ENCODE measurements at regions not wholly inside any gene's neighbourhood (a gene's known extent, or its start where the extent isn't known, plus 50 kb on each side); places are given as distances from the start of the nearest gene placed in this dataset.
"Not testable (repeated sequence)": the region's sequence is repeated elsewhere in the genome, so short reads cannot be mapped to it uniquely, and the experiment has no call there.

DNA sequence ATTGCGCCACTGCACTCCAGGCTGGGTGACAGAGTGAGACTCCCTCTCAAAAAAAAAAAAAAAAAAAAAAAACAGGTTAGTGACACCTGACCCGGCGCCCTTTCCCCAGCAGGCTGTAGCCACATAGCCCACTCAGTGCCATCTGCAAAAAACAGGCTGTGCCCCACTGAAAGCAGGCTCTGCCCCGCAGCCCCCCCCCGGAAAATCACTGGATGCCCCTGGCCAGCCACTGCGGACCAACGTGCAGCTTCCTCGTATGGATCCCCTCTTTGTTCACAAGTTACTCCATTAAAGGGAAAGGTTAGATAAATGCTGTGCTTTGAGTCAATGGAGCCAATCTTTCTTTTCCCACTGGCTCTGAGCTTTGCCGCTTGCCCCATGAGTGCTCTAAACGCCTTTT is 660.3 kb downstream of the TBC1D22A start:
- Mint-ChIP-seq H3K4me1 (no peaks in the 10 kb centered on the region), H3K4me3 (no peak overlapping the region), H3K36me3 (no peaks in the 10 kb centered on the region), H3K27me3 (peaks cover 16% of the 10 kb centered on the region), H3K27ac (no peak overlapping the region), H3K9me3 (peaks cover 2% of the 10 kb centered on the region)
- DNase-seq (ENCODE audit: low spot score in 2 of 2) (no peak), ATAC-seq (ENCODE audit: low read depth) (no peak)

DNA sequence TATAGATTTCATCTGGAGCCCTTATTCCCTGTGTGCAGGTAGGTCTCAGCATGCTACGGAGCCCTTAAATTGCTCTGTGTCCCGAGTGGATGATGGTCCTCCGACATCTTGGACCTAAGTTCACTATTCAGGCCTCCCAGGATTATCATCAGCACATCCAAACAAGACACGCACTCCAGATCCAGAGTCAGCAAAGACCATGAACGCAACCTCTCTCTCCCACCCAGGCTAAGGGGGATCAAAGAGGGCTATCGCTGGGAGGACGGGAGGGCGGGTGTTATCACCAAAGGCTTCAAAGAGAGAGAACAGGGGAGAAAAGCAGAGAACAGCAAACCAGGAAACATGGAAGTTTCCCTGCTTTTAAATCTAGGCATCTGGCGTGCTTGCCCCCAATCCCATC is 659.4 kb downstream of the TBC1D22A start:
- Mint-ChIP-seq H3K27ac (no peak overlapping the region), H3K4me1 (no peaks in the 10 kb centered on the region), H3K36me3 (no peaks in the 10 kb centered on the region), H3K4me3 (no peak overlapping the region), H3K9me3 (peaks cover 4% of the 10 kb centered on the region), H3K27me3 (peaks cover 14% of the 10 kb centered on the region)
- ATAC-seq (ENCODE audit: low read depth) (no peak), DNase-seq (ENCODE audit: low spot score in 2 of 2) (no peak)

DNA sequence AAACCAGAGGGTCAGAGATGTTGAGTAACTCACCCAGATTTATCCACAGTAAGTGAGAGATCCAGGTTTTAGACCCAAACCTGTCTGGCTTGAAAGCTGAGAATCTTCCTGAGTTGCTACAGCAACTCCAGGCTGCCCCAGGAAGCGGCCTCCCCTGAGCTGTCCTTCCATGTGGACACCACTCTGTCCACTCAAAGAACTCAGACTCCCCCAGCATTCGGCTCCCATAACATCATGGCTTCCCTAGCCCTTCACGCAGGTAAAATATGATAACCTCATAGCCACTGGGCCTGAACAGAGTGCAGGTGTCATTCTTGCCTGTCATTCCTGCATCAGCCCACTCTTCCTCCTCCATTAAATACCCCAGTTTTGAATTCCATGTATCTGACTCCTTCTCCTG is 657.8 kb downstream of the TBC1D22A start:
- no peaks in the 10 kb centered on the region for H3K4me1 Mint-ChIP-seq
- H3K27ac Mint-ChIP-seq = no peak overlapping the region
- H3K9me3 Mint-ChIP-seq = peaks cover 8% of the 10 kb centered on the region
- H3K27me3 Mint-ChIP-seq = peaks cover 14% of the 10 kb centered on the region
- no peaks in the 10 kb centered on the region for H3K36me3 Mint-ChIP-seq
- H3K4me3 Mint-ChIP-seq = no peak overlapping the region
- ATAC-seq (ENCODE audit: low read depth) (no peak), DNase-seq (ENCODE audit: low spot score in 2 of 2) (no peak)

DNA sequence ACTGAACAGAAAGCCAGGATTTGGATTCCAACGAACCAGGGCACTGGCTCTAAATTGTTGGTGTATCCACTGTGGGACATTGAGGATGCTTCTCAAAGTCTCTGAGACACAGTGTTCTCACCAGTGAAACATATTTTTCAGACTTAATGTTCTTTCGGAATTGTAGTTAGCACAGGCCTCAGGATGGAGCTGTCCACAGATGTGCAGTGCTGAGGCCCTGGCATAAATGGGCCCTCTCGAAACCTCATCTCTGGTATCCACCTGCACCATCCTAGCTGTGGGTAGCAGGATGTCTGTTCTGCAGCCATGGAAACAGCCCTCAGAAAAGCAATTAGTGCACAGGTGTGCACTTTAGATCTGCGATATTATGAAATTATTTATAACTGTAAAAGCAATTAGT is 656.8 kb downstream of the TBC1D22A start:
- Mint-ChIP-seq H3K27ac (no peak overlapping the region), H3K4me1 (no peaks in the 10 kb centered on the region), H3K9me3 (peaks cover 8% of the 10 kb centered on the region), H3K27me3 (peaks cover 14% of the 10 kb centered on the region), H3K4me3 (no peak overlapping the region), H3K36me3 (no peaks in the 10 kb centered on the region)
- DNase-seq (ENCODE audit: low spot score in 2 of 2) = no peak
- no peak for ATAC-seq (ENCODE audit: low read depth)

DNA sequence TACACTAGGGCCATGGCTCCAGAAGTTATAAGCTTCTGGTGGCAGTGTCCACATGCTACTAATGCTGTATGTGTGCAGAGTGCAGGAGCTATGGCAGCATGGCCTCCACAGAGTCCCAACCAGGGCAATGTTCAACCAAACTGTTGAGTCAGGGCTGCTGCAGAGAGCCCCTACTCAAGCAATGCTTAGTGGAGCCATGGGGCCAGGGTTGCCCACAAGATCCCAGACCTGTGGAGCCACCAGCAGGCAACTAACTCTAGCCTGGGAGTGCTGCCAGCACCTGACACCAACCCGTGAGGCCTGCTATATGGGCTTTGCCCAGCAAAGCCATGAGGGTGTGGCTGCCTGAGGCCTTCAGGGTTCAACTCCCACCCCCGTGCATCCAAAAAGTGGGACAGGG is 655.2 kb downstream of the TBC1D22A start:
- DNase-seq (ENCODE audit: low spot score in 2 of 2) = no peak
- ATAC-seq (ENCODE audit: low read depth) = no peak
- H3K4me3 Mint-ChIP-seq = no peak overlapping the region
- H3K27me3 Mint-ChIP-seq = peaks cover 10% of the 10 kb centered on the region
- H3K36me3 Mint-ChIP-seq = no peaks in the 10 kb centered on the region
- H3K4me1 Mint-ChIP-seq = no peaks in the 10 kb centered on the region
- no peak overlapping the region for H3K27ac Mint-ChIP-seq
- H3K9me3 Mint-ChIP-seq = peaks cover 8% of the 10 kb centered on the region

DNA sequence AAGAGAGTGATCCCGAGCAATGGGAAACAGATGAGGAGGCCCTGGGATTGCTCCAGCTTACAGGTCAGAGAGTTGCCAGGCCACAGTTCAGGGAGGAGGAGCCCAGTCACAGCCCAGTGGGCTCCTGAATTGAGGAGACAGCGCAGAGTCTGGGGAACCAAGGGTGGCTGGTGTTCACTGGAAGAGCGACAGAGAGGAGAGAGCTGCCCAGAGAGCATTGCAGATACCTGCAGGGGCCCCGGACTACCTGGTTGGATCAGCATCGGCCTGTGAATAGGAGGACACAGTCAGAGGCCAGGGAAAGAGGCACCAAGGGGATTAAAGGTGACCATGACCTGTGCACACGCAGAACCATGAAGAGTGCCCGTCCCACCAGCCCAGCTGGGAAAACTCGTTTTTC is 648.6 kb downstream of the TBC1D22A start:
- no peaks in the 10 kb centered on the region for H3K36me3 Mint-ChIP-seq
- H3K4me1 Mint-ChIP-seq = no peaks in the 10 kb centered on the region
- H3K27me3 Mint-ChIP-seq = peaks cover 7% of the 10 kb centered on the region
- H3K9me3 Mint-ChIP-seq = no peaks in the 10 kb centered on the region
- no peak overlapping the region for H3K4me3 Mint-ChIP-seq
- no peak for ATAC-seq (ENCODE audit: low read depth)
- H3K27ac Mint-ChIP-seq = no peak overlapping the region
- DNase-seq (ENCODE audit: low spot score in 2 of 2) = no peak

DNA sequence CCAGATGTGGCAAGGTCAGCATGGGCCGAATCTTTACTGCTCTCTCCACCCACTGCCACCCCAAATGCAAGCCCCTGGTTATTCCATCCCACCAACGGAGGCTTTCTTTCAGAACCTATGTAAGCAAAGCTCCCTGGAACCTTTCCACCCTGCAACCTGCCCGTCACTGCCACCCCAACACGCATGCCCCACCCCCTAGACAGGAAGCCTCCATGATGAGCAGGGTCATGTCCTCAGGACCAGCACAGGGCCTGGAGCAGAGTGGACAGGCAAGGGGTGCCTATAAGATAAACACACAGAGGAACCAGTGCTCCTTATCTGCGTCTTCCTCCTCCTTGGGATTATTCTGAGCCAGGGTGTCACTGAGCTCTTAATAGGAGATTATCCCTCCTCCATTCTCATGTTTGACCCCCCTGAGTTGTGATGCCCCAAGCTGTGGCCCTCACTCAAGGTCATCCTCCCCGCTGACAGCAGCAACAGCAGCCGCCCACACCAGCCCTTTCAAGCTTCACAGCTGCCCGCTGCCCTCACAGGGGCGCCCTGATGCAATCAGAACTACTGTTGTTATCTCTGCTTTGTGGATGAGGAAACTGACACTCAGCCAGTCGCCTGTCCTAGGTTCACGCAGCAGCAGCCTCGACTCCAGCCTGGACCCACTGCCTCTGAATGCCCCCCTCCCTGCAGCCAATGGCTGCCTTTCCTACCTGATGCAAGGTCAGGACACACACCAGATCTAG is 647.3 kb downstream of the TBC1D22A start:
- no peaks in the 10 kb centered on the region for H3K9me3 Mint-ChIP-seq
- peaks cover 7% of the 10 kb centered on the region for H3K27me3 Mint-ChIP-seq
- H3K4me3 Mint-ChIP-seq = no peak overlapping the region
- DNase-seq (ENCODE audit: low spot score in 2 of 2) (no peak), ATAC-seq (ENCODE audit: low read depth) (no peak)
- no peaks in the 10 kb centered on the region for H3K4me1 Mint-ChIP-seq
- no peak overlapping the region for H3K27ac Mint-ChIP-seq
- no peaks in the 10 kb centered on the region for H3K36me3 Mint-ChIP-seq

DNA sequence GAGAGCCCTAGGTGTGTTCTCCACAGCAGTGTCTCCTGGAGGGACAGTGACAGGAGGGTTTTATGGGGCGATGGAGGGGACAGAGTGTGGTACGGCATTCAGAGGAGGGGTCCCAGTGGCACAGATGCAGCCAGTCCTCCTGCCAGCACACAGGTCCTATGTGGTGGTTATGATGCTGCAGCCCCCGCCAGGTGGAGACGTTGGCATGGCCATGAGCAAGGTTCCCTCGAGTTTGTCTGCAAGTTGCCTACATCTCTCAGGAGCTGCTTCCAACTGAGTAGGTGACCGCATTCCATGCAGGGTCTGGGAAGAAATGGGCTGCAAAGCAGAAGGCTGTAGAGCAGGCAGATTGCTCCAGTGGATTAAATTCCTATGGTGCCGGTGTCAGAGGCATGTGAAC is 646.0 kb downstream of the TBC1D22A start:
- ATAC-seq (ENCODE audit: low read depth) (no peak), DNase-seq (ENCODE audit: low spot score in 2 of 2) (no peak)
- no peaks in the 10 kb centered on the region for H3K4me1 Mint-ChIP-seq
- no peaks in the 10 kb centered on the region for H3K36me3 Mint-ChIP-seq
- H3K9me3 Mint-ChIP-seq = no peaks in the 10 kb centered on the region
- no peak overlapping the region for H3K27ac Mint-ChIP-seq
- no peak overlapping the region for H3K4me3 Mint-ChIP-seq
- peaks cover 7% of the 10 kb centered on the region for H3K27me3 Mint-ChIP-seq

DNA sequence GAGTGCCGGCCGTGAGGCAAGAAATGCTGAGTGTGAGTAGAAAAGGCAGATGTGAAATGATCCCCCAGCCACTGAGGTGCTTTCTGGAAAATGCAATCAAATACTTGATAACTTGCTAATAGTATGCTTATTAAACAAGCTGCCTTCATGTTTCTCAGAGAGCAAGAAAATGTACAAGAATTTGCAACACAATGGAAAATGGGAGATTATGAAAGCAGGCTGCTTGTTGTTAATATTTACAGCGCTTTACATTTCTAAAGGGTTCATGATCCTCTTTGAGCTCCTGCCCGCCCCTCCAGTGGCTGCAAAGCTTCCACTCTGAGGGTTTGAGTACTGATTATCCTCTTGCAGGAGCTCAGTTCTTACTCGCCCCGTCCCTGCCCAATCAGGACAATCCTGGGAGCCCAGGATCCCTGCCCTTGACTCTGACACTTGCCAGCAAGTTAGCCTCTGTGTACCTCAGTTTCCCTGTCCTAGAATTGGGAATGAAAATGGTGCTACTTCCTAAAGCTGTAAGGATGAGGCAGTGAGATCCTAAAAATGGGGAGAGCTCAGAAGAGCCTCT is 645.1 kb downstream of the TBC1D22A start:
- H3K27ac Mint-ChIP-seq = no peak overlapping the region
- no peaks in the 10 kb centered on the region for H3K36me3 Mint-ChIP-seq

DNA sequence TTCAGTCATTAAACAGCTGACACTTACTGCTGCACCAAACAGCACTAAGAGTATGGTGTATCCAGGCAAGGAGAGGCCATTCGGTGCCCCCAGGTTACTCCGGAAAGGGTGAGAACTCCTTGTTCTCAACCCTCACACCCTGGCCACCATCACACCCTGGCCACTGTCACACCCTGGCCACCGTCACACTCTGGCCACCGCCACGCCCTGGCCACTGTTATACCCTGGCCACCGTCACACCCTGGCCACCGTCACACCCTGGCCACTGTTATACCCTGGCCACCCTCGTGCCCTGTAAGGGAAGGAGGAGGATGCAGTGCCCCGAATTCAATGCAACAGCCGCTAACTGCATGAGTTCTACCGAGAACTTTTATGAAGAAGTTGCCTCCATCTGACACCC is 644.4 kb downstream of the TBC1D22A start:
- Mint-ChIP-seq H3K36me3 (no peaks in the 10 kb centered on the region), H3K4me3 (no peak overlapping the region), H3K4me1 (no peaks in the 10 kb centered on the region), H3K27me3 (peaks cover 11% of the 10 kb centered on the region), H3K9me3 (no peaks in the 10 kb centered on the region), H3K27ac (no peak overlapping the region)
- ATAC-seq (ENCODE audit: low read depth) = no peak
- DNase-seq (ENCODE audit: low spot score in 2 of 2) = no peak

More for the DNA sequence above, 645.1 kb downstream of the TBC1D22A start:
- no peak for DNase-seq (ENCODE audit: low spot score in 2 of 2)
- Mint-ChIP-seq H3K9me3 (no peaks in the 10 kb centered on the region), H3K4me1 (no peaks in the 10 kb centered on the region), H3K27me3 (peaks cover 11% of the 10 kb centered on the region), H3K4me3 (no peak overlapping the region)
- ATAC-seq (ENCODE audit: low read depth) = no peak

DNA sequence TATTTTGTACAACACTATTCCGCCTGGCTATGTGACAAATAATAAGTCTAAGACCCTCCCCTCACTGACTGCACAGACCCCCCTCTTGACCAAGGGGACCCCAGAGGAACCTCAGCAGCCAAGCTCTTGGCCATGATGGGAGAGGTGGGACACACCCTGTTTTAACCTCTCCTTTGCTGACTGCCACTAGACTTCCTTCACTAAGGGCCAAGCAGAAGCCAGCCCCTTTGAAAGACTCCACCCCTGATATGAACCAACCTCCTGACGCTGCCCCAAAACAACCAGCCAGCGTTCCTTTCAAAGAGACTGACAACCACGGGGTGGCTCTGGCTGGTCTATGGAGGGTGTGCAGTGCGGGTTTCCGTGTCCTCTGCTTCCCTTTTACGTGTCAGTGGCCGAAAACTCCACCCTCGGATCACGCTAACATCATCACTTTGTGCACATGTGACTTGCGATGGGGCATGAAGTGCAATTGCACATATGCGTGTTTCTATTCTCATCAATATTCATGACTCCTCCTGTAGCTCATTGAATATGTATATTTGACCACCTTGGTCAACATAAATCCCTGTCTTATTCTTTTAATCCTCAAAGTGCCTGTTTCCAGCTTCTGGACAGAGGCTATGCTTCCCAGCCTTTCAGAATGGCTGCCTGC is 643.9 kb downstream of the TBC1D22A start:
- Mint-ChIP-seq H3K9me3 (no peaks in the 10 kb centered on the region), H3K27me3 (peaks cover 9% of the 10 kb centered on the region), H3K4me1 (no peaks in the 10 kb centered on the region), H3K27ac (no peak overlapping the region), H3K36me3 (no peaks in the 10 kb centered on the region), H3K4me3 (no peak overlapping the region)
- no peak for DNase-seq (ENCODE audit: low spot score in 2 of 2)
- ATAC-seq (ENCODE audit: low read depth) = no peak

DNA sequence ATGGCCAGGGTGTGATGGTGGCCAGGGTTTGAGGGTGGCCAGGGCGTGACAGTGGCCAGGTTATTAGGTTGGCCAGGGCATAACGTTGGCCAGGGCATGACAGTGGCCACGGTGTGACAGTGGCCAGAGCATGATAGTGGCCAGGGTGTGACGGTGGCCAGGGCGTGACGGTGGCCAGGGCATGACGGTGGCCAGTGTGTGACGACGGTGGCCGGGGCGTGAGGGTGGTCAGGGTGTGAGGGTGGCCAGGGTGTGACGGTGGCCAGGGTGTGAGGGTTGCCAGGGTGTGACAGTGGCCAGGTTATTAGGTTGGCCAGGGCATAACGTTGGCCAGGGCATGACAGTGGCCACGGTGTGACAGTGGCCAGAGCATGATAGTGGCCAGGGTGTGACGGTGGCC is 642.8 kb downstream of the TBC1D22A start:
- not testable (repeated sequence) for H3K27me3 Mint-ChIP-seq, H3K9me3 Mint-ChIP-seq

DNA sequence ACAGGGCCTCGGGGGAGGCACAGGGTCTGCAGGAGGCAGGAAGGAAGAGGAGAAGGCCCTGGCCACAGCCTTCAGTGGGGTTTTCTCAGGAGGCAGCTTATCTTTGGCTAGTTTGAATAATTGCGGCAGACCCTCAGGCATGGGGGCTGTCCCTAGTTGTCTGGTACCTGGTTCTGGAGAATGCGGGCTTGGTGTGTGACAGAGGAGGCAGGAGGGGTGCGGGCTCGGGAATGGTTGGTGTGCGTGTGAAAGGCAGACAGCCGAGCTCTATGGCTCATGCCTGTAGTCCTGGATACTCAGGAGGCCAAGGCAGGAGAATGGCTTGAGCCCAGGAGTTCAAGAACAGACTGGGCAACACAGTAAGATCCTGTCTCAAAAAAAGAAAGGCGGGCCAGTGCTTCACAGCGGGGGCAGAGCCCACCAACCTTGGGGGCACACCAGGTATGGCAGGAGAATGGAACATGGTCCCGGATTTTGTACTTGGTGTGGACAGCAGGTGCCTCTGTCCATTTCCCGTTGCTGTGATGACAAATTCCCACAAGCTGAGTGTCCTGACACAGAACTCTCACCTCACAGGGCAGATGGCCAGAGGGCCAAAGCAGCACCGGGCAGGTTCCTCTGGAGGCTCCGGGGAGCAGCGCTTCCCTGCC is 640.6 kb downstream of the TBC1D22A start:
- no peak overlapping the region for H3K4me3 Mint-ChIP-seq
- ATAC-seq (ENCODE audit: low read depth) (no peak), DNase-seq (ENCODE audit: low spot score in 2 of 2) (no peak)
- H3K27ac Mint-ChIP-seq = no peak overlapping the region
- peaks cover 6% of the 10 kb centered on the region for H3K27me3 Mint-ChIP-seq
- H3K9me3 Mint-ChIP-seq = no peaks in the 10 kb centered on the region
- H3K36me3 Mint-ChIP-seq = no peaks in the 10 kb centered on the region
- no peaks in the 10 kb centered on the region for H3K4me1 Mint-ChIP-seq

More for the DNA sequence above, 642.8 kb downstream of the TBC1D22A start:
- not testable (repeated sequence) for H3K4me3 Mint-ChIP-seq; ATAC-seq (ENCODE audit: low read depth); H3K27ac Mint-ChIP-seq; DNase-seq (ENCODE audit: low spot score in 2 of 2); H3K4me1 Mint-ChIP-seq; H3K36me3 Mint-ChIP-seq

DNA sequence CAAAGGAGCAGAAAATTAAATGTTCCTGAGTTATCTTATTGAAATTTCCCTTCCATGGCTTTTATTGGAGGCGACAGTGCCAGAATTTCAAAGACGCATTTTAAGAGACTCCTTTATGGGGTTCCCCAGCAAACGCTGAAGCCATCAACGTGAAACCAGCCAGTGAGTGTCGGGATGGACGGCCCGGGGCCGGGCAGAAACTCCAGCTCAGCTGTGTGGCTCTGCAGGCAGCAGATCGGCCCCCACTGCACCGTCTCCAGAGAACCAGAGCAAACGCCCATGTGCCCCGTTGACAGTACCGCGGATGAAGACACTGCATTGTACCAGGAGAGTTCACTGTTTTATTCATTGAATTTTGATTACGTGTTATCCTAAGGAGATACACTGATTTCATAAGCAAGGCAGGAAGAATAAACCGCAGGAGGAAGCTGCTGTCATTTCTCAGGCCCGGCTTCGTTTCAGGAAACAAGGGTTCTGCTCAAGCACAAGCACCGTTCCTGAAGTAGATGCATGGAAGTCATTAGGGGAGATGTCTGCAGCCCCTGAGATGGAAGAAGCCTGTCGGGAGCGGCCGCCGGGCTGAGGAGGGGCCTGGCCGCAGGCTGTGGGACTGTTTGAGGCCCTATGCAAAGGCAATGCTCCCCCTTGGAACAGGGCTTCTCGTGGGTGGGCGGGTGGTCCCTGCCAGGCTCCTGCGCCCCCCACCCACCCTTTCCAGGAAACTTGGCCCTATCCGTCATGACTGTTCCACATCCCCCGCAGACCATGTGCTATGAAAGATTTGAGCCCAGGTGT is 639.7 kb downstream of the TBC1D22A start:
- Mint-ChIP-seq H3K9me3 (no peaks in the 10 kb centered on the region), H3K36me3 (no peaks in the 10 kb centered on the region), H3K4me1 (no peaks in the 10 kb centered on the region), H3K27me3 (peaks cover 4% of the 10 kb centered on the region), H3K27ac (no peak overlapping the region), H3K4me3 (no peak overlapping the region)
- no peak for ATAC-seq (ENCODE audit: low read depth)
- DNase-seq (ENCODE audit: low spot score in 2 of 2) = no peak
